HT-29 (cell line): ENCODE measurements at regions not wholly inside any gene's neighbourhood (a gene's known extent, or its start where the extent isn't known, plus 50 kb on each side); places are given as distances from the start of the nearest gene placed in this dataset.

Source experiments
- DNase-seq: peaks from one replicate; pipeline ENCODE4 v3.0.0-alpha.2; 2015; ENCODE audit warnings: low spot score

- DNase-seq = no peak
These were observed 220.1 kb downstream of the TUSC7 start for GRCh38 chr3:116929505-116930222.

- no peak for DNase-seq
These were observed 221.2 kb downstream of the TUSC7 start for GRCh38 chr3:116930786-116931185.

- DNase-seq = no peak
These were observed 229.5 kb downstream of the TUSC7 start for GRCh38 chr3:116939091-116939490.

GRCh38 chr3:116939550-116939949 is 230.0 kb downstream of the TUSC7 start:
- no peak for DNase-seq

GRCh38 chr3:116940719-116941118 is 231.1 kb downstream of the TUSC7 start:
- DNase-seq = no peak

GRCh38 chr3:116946376-116946775 is 236.8 kb downstream of the TUSC7 start:
- DNase-seq = no peak

- DNase-seq = no peak
These were observed 237.6 kb downstream of the TUSC7 start for GRCh38 chr3:116947148-116947547.

GRCh38 chr3:116947809-116948208 is 238.2 kb downstream of the TUSC7 start:
- no peak for DNase-seq

- DNase-seq = no peak
These were observed 240.9 kb downstream of the TUSC7 start for GRCh38 chr3:116950301-116951055.

- DNase-seq = no peak
These were observed 242.0 kb downstream of the TUSC7 start for GRCh38 chr3:116951610-116952009.

GRCh38 chr3:116958291-116958690 is 248.7 kb downstream of the TUSC7 start:
- no peak for DNase-seq

GRCh38 chr3:116961106-116961505 is 251.5 kb downstream of the TUSC7 start:
- DNase-seq = no peak

- DNase-seq = no peak
These were observed 254.2 kb downstream of the TUSC7 start for GRCh38 chr3:116963802-116964201.

- DNase-seq = no peak
These were observed 257.1 kb downstream of the TUSC7 start for GRCh38 chr3:116966649-116967048.

- DNase-seq = no peak
These were observed 259.6 kb downstream of the TUSC7 start for GRCh38 chr3:116969135-116969534.

- no peak for DNase-seq
These were observed 260.1 kb downstream of the TUSC7 start for GRCh38 chr3:116969646-116970045.

- no peak for DNase-seq
These were observed 262.0 kb downstream of the TUSC7 start for GRCh38 chr3:116971531-116971930.

- DNase-seq = no peak
These were observed 265.1 kb downstream of the TUSC7 start for GRCh38 chr3:116974702-116975101.

GRCh38 chr3:116977441-116977840 is 267.9 kb downstream of the TUSC7 start:
- DNase-seq = no peak

GRCh38 chr3:116980099-116980498 is 270.5 kb downstream of the TUSC7 start:
- DNase-seq = no peak

GRCh38 chr3:116981089-116981488 is 271.5 kb downstream of the TUSC7 start:
- no peak for DNase-seq

- no peak for DNase-seq
These were observed 274.7 kb downstream of the TUSC7 start for GRCh38 chr3:116984301-116984700.

GRCh38 chr3:116994351-116994879 is 284.8 kb downstream of the TUSC7 start:
- no peak for DNase-seq
